Inferior parietal cortex (tissue), 1 donor: ENCODE measurements at regions not wholly inside any gene's neighbourhood (a gene's known extent, or its start where the extent isn't known, plus 50 kb on each side); places are given as distances from the start of the nearest gene placed in this dataset.

Source experiments
- DNase-seq: peaks from one replicate; pipeline ENCODE4 v3.0.0-alpha.2; 2016; ENCODE audit errors: extremely low spot score

- DNase-seq, result no peak
These were observed 93.4 kb downstream of the GLI2 start for GRCh38 chr2:120828829-120829632.

- no peak for DNase-seq
These were observed 94.0 kb downstream of the GLI2 start for GRCh38 chr2:120829633-120830025.

GRCh38 chr2:120830096-120830830 is 94.6 kb downstream of the GLI2 start:
- DNase-seq, result no peak

GRCh38 chr2:120831086-120831485 is 95.4 kb downstream of the GLI2 start:
- no peak for DNase-seq

- DNase-seq, result no peak
These were observed 96.2 kb downstream of the GLI2 start for GRCh38 chr2:120831891-120832290.

GRCh38 chr2:120832296-120833070 is 96.8 kb downstream of the GLI2 start:
- no peak for DNase-seq

- DNase-seq, result no peak
These were observed 97.5 kb downstream of the GLI2 start for GRCh38 chr2:120833127-120833675.

- DNase-seq, result no peak
These were observed 98.5 kb downstream of the GLI2 start for GRCh38 chr2:120834206-120834605.

- no peak for DNase-seq
These were observed 100.6 kb downstream of the GLI2 start for GRCh38 chr2:120836281-120836680.

- DNase-seq, result no peak
These were observed 105.3 kb downstream of the GLI2 start for GRCh38 chr2:120840795-120841487.

GRCh38 chr2:120842456-120843439 is 107.1 kb downstream of the GLI2 start:
- DNase-seq, result no peak

GRCh38 chr2:120844070-120844738 is 108.5 kb downstream of the GLI2 start:
- DNase-seq, result no peak

- DNase-seq, result no peak
These were observed 109.6 kb downstream of the GLI2 start for GRCh38 chr2:120845277-120845676.

- DNase-seq, result no peak
These were observed 110.9 kb downstream of the GLI2 start for GRCh38 chr2:120846406-120847095.

GRCh38 chr2:120847700-120848321 is 112.1 kb downstream of the GLI2 start:
- no peak for DNase-seq

GRCh38 chr2:120849278-120849677 is 113.6 kb downstream of the GLI2 start:
- no peak for DNase-seq

GRCh38 chr2:120850551-120850950 is 114.9 kb downstream of the GLI2 start:
- DNase-seq, result no peak

- DNase-seq, result no peak
These were observed 115.6 kb downstream of the GLI2 start for GRCh38 chr2:120851116-120851773.
